DOHH2 (cell line): ENCODE measurements at regions not wholly inside any gene's neighbourhood (a gene's known extent, or its start where the extent isn't known, plus 50 kb on each side); places are given as distances from the start of the nearest gene placed in this dataset.

Experiments
- H3F3A ChIP-seq: fragments of 200-600 bp; sonication (generic), shearing (Covaris generic); 2 replicates; pipeline ENCODE4 v1.6.0; 2016; ENCODE audit warnings: antibody characterized with exemption, mild to moderate bottlenecking; ENCODE audit not compliant: control insufficient read depth, insufficient read depth
- H3K27ac ChIP-seq: fragments of 200-600 bp; sonication (generic); 2 replicates; pipeline ENCODE4 v1.5.1; 2014; ENCODE audit warnings: low read depth, mild to moderate bottlenecking, low read length, moderate library complexity
- H3K27me3 ChIP-seq: fragments of 200-600 bp; sonication (generic); 2 replicates; pipeline ENCODE4 v1.6.1; 2014; ENCODE audit warnings: mild to moderate bottlenecking, low read length, mixed read lengths; ENCODE audit not compliant: control insufficient read depth
- H3K36me3 ChIP-seq: fragments of 200-600 bp; sonication (generic); 2 replicates; pipeline ENCODE4 v1.6.1; 2014; ENCODE audit warnings: mild to moderate bottlenecking, low read length, moderate library complexity, mixed read lengths; ENCODE audit not compliant: control insufficient read depth
- H3K4me1 ChIP-seq: fragments of 200-600 bp; sonication (generic); 2 replicates; pipeline ENCODE4 v1.6.1; 2014; ENCODE audit warnings: mild to moderate bottlenecking, low read length, mixed read lengths; ENCODE audit not compliant: control insufficient read depth
- H3K4me2 ChIP-seq: fragments of 200-600 bp; sonication (generic); 2 replicates; pipeline ENCODE4 v1.6.0; 2014; ENCODE audit warnings: mild to moderate bottlenecking, low read length, moderate library complexity
- H3K4me3 ChIP-seq: fragments of 200-600 bp; sonication (generic); 2 replicates; pipeline ENCODE4 v1.5.1; 2014; ENCODE audit warnings: mild to moderate bottlenecking, low read length, mixed read lengths
- H3K79me2 ChIP-seq: fragments of 200-600 bp; sonication (generic); 2 replicates; pipeline ENCODE4 v1.6.1; 2014; ENCODE audit warnings: mild to moderate bottlenecking, low read length, mixed read lengths; ENCODE audit not compliant: control insufficient read depth
- H3K9me2 ChIP-seq: fragments of 200-600 bp; sonication (generic); replicated peaks from 2 replicates; pipeline ENCODE4 v1.6.1; 2014; ENCODE audit warnings: mild to moderate bottlenecking, low read length, mixed read lengths; ENCODE audit not compliant: control insufficient read depth
- H3K9me3 ChIP-seq: fragments of 200-600 bp; sonication (generic); 2 replicates; pipeline ENCODE4 v1.6.1; 2014; ENCODE audit warnings: antibody characterized with exemption, low read length, mixed read lengths; ENCODE audit not compliant: control insufficient read depth, insufficient read depth
- H4K20me1 ChIP-seq: fragments of 200-600 bp; sonication (generic); 2 replicates; pipeline ENCODE4 v1.6.0; 2014; ENCODE audit warnings: low read depth, mild to moderate bottlenecking, antibody characterized with exemption, low read length, moderate library complexity; ENCODE audit not compliant: control insufficient read depth, insufficient read depth
- EZH2phosphoT487 ChIP-seq: fragments of 200-600 bp; sonication (generic); IDR thresholded peaks from 2 replicates; pipeline ENCODE4 v1.6.1; 2017; ENCODE audit warnings: borderline replicate concordance, mild to moderate bottlenecking, antibody characterized with exemption, low read length, moderate library complexity, mixed read lengths
- TF ChIP-seq, protein P1 (sequence below): fragments of 200-600 bp; sonication (generic); IDR thresholded peaks from one replicate; pipeline ENCODE4 v1.5.1; 2014; ENCODE audit warnings: antibody characterized with exemption, mild to moderate bottlenecking, low read depth, low read length; ENCODE audit not compliant: poor library complexity, severe bottlenecking

GRCh38 chr2:77608510-77608909, 86.3 kb upstream of the LRRTM4 start:
- no peak overlapping the region for H3K27ac ChIP-seq
- H3K4me3 ChIP-seq, result no peak overlapping the region
- H3K9me2 ChIP-seq, result no peaks in the 10 kb centered on the region
- TF ChIP-seq EZH2phosphoT487, result no peak
- TF ChIP-seq, protein P1, sequence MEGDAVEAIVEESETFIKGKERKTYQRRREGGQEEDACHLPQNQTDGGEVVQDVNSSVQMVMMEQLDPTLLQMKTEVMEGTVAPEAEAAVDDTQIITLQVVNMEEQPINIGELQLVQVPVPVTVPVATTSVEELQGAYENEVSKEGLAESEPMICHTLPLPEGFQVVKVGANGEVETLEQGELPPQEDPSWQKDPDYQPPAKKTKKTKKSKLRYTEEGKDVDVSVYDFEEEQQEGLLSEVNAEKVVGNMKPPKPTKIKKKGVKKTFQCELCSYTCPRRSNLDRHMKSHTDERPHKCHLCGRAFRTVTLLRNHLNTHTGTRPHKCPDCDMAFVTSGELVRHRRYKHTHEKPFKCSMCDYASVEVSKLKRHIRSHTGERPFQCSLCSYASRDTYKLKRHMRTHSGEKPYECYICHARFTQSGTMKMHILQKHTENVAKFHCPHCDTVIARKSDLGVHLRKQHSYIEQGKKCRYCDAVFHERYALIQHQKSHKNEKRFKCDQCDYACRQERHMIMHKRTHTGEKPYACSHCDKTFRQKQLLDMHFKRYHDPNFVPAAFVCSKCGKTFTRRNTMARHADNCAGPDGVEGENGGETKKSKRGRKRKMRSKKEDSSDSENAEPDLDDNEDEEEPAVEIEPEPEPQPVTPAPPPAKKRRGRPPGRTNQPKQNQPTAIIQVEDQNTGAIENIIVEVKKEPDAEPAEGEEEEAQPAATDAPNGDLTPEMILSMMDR, result no peak
- H3F3A ChIP-seq, result no peaks in the 10 kb centered on the region
- H3K9me3 ChIP-seq, result no peaks in the 10 kb centered on the region
- no peaks in the 10 kb centered on the region for H3K27me3 ChIP-seq
- H3K79me2 ChIP-seq, result no peaks in the 10 kb centered on the region
- H3K4me2 ChIP-seq, result no peak overlapping the region
- no peaks in the 10 kb centered on the region for H3K4me1 ChIP-seq
- no peaks in the 10 kb centered on the region for H4K20me1 ChIP-seq
- H3K36me3 ChIP-seq, result no peaks in the 10 kb centered on the region

GRCh38 chr2:77629539-77629938, 107.4 kb upstream of the LRRTM4 start:
- Histone ChIP-seq H3K9me3 (no peaks in the 10 kb centered on the region; the same call in 1 of the 2 replicates), H3K9me2 (no peaks in the 10 kb centered on the region), H3K27ac (no peak overlapping the region), H3K4me3 (no peak overlapping the region), H3K36me3 (no peaks in the 10 kb centered on the region), H4K20me1 (no peaks in the 10 kb centered on the region), H3K79me2 (no peaks in the 10 kb centered on the region), H3K4me2 (no peak overlapping the region), H3K4me1 (no peaks in the 10 kb centered on the region), H3K27me3 (no peaks in the 10 kb centered on the region), H3F3A (no peaks in the 10 kb centered on the region)
- no peak for TF ChIP-seq EZH2phosphoT487

DNA sequence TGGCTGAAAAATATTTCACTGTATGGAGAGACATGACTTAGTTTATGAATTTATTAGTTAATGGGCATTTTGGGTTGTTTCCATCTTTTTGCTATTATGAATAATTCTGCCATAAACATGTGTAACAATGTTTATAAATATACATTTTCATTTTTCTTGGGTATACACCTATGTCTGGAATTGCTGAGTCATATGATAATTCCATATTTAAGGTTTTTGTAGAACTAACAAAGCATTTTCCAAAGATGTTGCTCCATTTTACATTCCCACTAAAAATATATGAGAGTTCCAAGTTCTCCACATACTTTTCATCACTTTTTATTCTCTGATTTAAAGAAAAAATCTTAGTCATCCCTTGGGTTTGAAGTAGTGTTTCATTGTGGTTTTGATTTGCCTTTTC, 108.8 kb upstream of the LRRTM4 start:
- Histone ChIP-seq H3K4me1 (no peaks in the 10 kb centered on the region), H4K20me1 (no peaks in the 10 kb centered on the region), H3K4me3 (no peak overlapping the region), H3K27ac (no peak overlapping the region), H3F3A (no peaks in the 10 kb centered on the region), H3K9me2 (no peaks in the 10 kb centered on the region), H3K79me2 (no peaks in the 10 kb centered on the region), H3K4me2 (no peak overlapping the region), H3K36me3 (no peaks in the 10 kb centered on the region), H3K9me3 (no peaks in the 10 kb centered on the region; the same call in 1 of the 2 replicates), H3K27me3 (no peaks in the 10 kb centered on the region)
- TF ChIP-seq, protein P1, result no peak
- no peak for TF ChIP-seq EZH2phosphoT487

DNA sequence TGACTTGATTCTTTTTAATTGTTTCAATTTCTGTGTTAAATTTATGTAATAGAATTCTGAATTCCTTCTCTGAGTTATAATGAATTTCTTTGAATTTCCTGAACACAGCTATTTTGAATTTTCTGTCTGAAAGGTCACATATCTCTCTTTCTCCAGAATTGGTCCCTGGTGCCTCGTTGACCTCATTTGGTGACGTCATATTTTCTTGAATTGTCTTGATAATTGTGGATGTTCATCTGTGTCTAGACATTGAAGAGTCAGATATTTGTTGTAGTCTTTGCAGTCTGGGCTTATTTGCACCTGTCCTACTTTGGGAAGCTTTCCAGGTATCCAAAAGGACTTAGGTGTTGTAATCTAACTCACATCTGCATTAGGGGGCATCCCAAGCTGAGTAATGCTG, 111.4 kb upstream of the LRRTM4 start:
- Histone ChIP-seq H3K27ac (no peak overlapping the region), H4K20me1 (no peaks in the 10 kb centered on the region), H3K27me3 (no peaks in the 10 kb centered on the region), H3F3A (no peaks in the 10 kb centered on the region), H3K4me1 (no peaks in the 10 kb centered on the region), H3K4me3 (no peak overlapping the region), H3K36me3 (no peaks in the 10 kb centered on the region), H3K79me2 (no peaks in the 10 kb centered on the region), H3K9me2 (no peaks in the 10 kb centered on the region), H3K4me2 (no peak overlapping the region), H3K9me3 (no peaks in the 10 kb centered on the region; the same call in 1 of the 2 replicates)
- TF ChIP-seq, protein P1, result no peak
- TF ChIP-seq EZH2phosphoT487, result no peak
